Fibroblast of lung (primary cell): ENCODE measurements at regions not wholly inside any gene's neighbourhood (a gene's known extent, or its start where the extent isn't known, plus 50 kb on each side); places are given as distances from the start of the nearest gene placed in this dataset.
A peak's percentile ranks its signal among the peaks of the same experiment; 100 is the strongest.
"Not testable (repeated sequence)": the region's sequence is repeated elsewhere in the genome, so short reads cannot be mapped to it uniquely, and the experiment has no call there.

Source experiments
- DNase-seq, 2 donors: peaks; one replicate each; pipeline versions ENCODE4 v3.0.0 to v3.0.0-alpha.2; 2010; ENCODE audit warnings: low read depth in 2 of 2
- H2AFZ ChIP-seq: 2 replicates; pipeline ENCODE4 v1.5.1; 2012; ENCODE audit warnings: low read length, control low read depth, inconsistent platforms
- H3K27ac ChIP-seq: 2 replicates; pipeline ENCODE4 v1.5.1; 2011; ENCODE audit warnings: low read length, control low read depth; ENCODE audit not compliant: insufficient read depth
- H3K27me3 ChIP-seq: 2 replicates; pipeline ENCODE4 v1.5.1; 2011; ENCODE audit warnings: mild to moderate bottlenecking, low read length; ENCODE audit not compliant: control insufficient read depth, insufficient read depth
- H3K36me3 ChIP-seq: 2 replicates; pipeline ENCODE4 v1.5.1; 2011; ENCODE audit warnings: low read length; ENCODE audit not compliant: control insufficient read depth, insufficient read depth
- H3K4me1 ChIP-seq: 2 replicates; pipeline ENCODE4 v1.5.1; 2011; ENCODE audit warnings: low read length; ENCODE audit not compliant: control insufficient read depth, insufficient read depth; ENCODE audit errors: extremely low read depth
- H3K4me2 ChIP-seq: 2 replicates; pipeline ENCODE4 v1.5.1; 2011; ENCODE audit warnings: low read length, control low read depth; ENCODE audit not compliant: insufficient read depth; ENCODE audit errors: extremely low read depth
- H3K4me3 ChIP-seq, 4 experiments: fragments of 200-600 bp in 1 of 4; sonication (generic) in 1 of 4; replicated peaks in 1 of 4; 2 replicates each; pipeline ENCODE4 v1.5.1; 2011 to 2016; ENCODE audit warnings: low read length in 4 of 4, low read depth in 3 of 4, mild to moderate bottlenecking in 3 of 4, control low read depth in 2 of 4, inconsistent platforms in 1 of 4, mixed read lengths in 1 of 4; ENCODE audit not compliant: insufficient read depth in 1 of 4; ENCODE audit errors: control extremely low read depth in 1 of 4
- H3K79me2 ChIP-seq: 2 replicates; pipeline ENCODE4 v1.5.1; 2012; ENCODE audit warnings: mild to moderate bottlenecking, low read length, inconsistent platforms; ENCODE audit not compliant: control insufficient read depth, insufficient read depth
- H3K9ac ChIP-seq: 2 replicates; pipeline ENCODE4 v1.5.1; 2011; ENCODE audit warnings: mild to moderate bottlenecking, low read length, control low read depth; ENCODE audit not compliant: insufficient read depth
- H3K9me3 ChIP-seq: 2 replicates; pipeline ENCODE4 v1.5.1; 2012; ENCODE audit warnings: low read depth, low read length; ENCODE audit not compliant: control insufficient read depth, insufficient read depth
- H4K20me1 ChIP-seq: 2 replicates; pipeline ENCODE4 v1.5.1; 2011; ENCODE audit warnings: low read length; ENCODE audit not compliant: control insufficient read depth, insufficient read depth; ENCODE audit errors: extremely low read depth
- CTCF ChIP-seq, 2 donors: IDR thresholded peaks in 1 of 2; conservative IDR thresholded peaks in 1 of 2; 1 replicate in 1 of 2; 2 replicates in 1 of 2; pipeline ENCODE4 v1.5.1; 2011 to 2012; ENCODE audit warnings: low read length in 2 of 2, control low read depth in 1 of 2, inconsistent platforms in 1 of 2, low read depth in 1 of 2, mild to moderate bottlenecking in 1 of 2
- EZH2 ChIP-seq: IDR thresholded peaks from 2 replicates; pipeline ENCODE4 v1.5.1; 2012; ENCODE audit warnings: low read length, control low read depth, mild to moderate bottlenecking; ENCODE audit errors: missing control alignments

- H3K9me3 ChIP-seq, result no peaks in the 10 kb centered on the region
- no peak overlapping the region for H3K9ac ChIP-seq
- DNase-seq, result no peak
- H3K4me1 ChIP-seq, result no peaks in the 10 kb centered on the region
- H3K27me3 ChIP-seq, result no peaks in the 10 kb centered on the region
- no peak overlapping the region for H2AFZ ChIP-seq
- no peak overlapping the region for H3K4me3 ChIP-seq
- no peaks in the 10 kb centered on the region for H3K36me3 ChIP-seq
- H3K79me2 ChIP-seq, result no peaks in the 10 kb centered on the region
- TF ChIP-seq EZH2, result no peak
- no peak for TF ChIP-seq CTCF (conservative IDR thresholded peaks at IDR 0.05 in 1 of 2, IDR thresholded peaks at IDR 0.05 in 1 of 2; ENCODE audit: low read depth in 1 of 2, low read length in 2 of 2)
- H3K27ac ChIP-seq, result no peak overlapping the region
- no peaks in the 10 kb centered on the region for H4K20me1 ChIP-seq
- no peak overlapping the region for H3K4me2 ChIP-seq
Observed at GRCh38 chr2:215241791-215242305, 70.0 kb upstream of the ATIC start.

- DNase-seq, result peak in 1 of 2 donors; percentile 6
- Histone ChIP-seq H4K20me1 (no peaks in the 10 kb centered on the region), H3K4me3 (no peak overlapping the region), H3K27ac (no peak overlapping the region), H3K9me3 (no peaks in the 10 kb centered on the region), H3K36me3 (no peaks in the 10 kb centered on the region), H2AFZ (no peak overlapping the region), H3K9ac (no peak overlapping the region), H3K27me3 (no peaks in the 10 kb centered on the region), H3K79me2 (no peaks in the 10 kb centered on the region), H3K4me2 (no peak overlapping the region), H3K4me1 (no peaks in the 10 kb centered on the region)
- no peak for TF ChIP-seq EZH2
- no peak for TF ChIP-seq CTCF (conservative IDR thresholded peaks at IDR 0.05 in 1 of 2, IDR thresholded peaks at IDR 0.05 in 1 of 2; ENCODE audit: low read depth in 1 of 2, low read length in 2 of 2)
Observed at GRCh38 chr2:215238485-215239098, 73.3 kb upstream of the ATIC start.

- no peaks in the 10 kb centered on the region for H4K20me1 ChIP-seq
- DNase-seq, result no peak
- no peaks in the 10 kb centered on the region for H3K9me3 ChIP-seq
- no peaks in the 10 kb centered on the region for H3K36me3 ChIP-seq
- H3K4me1 ChIP-seq, result no peaks in the 10 kb centered on the region
- H3K79me2 ChIP-seq, result no peaks in the 10 kb centered on the region
- no peak overlapping the region for H3K9ac ChIP-seq
- no peak overlapping the region for H3K4me3 ChIP-seq
- H3K27ac ChIP-seq, result no peak overlapping the region
- H2AFZ ChIP-seq, result no peak overlapping the region
- H3K27me3 ChIP-seq, result no peaks in the 10 kb centered on the region
- TF ChIP-seq CTCF (conservative IDR thresholded peaks at IDR 0.05 in 1 of 2, IDR thresholded peaks at IDR 0.05 in 1 of 2; ENCODE audit: low read depth in 1 of 2, low read length in 2 of 2), result no peak
- TF ChIP-seq EZH2, result no peak
- H3K4me2 ChIP-seq, result no peak overlapping the region
Observed at GRCh38 chr2:215236131-215236530, 75.7 kb upstream of the ATIC start.

GRCh38 chr2:215220221-215220620 lies 81.8 kb upstream of the ABCA12 start:
- H3K79me2 ChIP-seq, result not testable (repeated sequence)

More at GRCh38 chr2:215220221-215220620, 81.8 kb upstream of the ABCA12 start:
- H3K9me3 ChIP-seq, H3K9ac ChIP-seq, H2AFZ ChIP-seq, H3K4me2 ChIP-seq, DNase-seq, H3K4me1 ChIP-seq, H4K20me1 ChIP-seq, H3K27me3 ChIP-seq, H3K4me3 ChIP-seq, H3K36me3 ChIP-seq, H3K27ac ChIP-seq: not testable (repeated sequence)
